H9 (cell line): ENCODE measurements at regions not wholly inside any gene's neighbourhood (a gene's known extent, or its start where the extent isn't known, plus 50 kb on each side); places are given as distances from the start of the nearest gene placed in this dataset.
A peak's percentile ranks its signal among the peaks of the same experiment; 100 is the strongest.

Experiments used
- DNase-seq: peaks from one replicate; pipeline ENCODE4 v3.0.0-alpha.2; 2017
- H2AFZ ChIP-seq: one replicate; pipeline ENCODE4 v1.6.1; 2013; ENCODE audit warnings: mild to moderate bottlenecking, low read length, control low read depth, moderate library complexity
- H2AK5ac ChIP-seq: 2 replicates; pipeline ENCODE4 v1.6.1; 2013; ENCODE audit warnings: low read length, control low read depth, mixed read lengths; ENCODE audit not compliant: insufficient read length
- H2BK120ac ChIP-seq: one replicate; pipeline ENCODE4 v1.6.1; 2013; ENCODE audit warnings: low read depth, mild to moderate bottlenecking, low read length, control low read depth, inconsistent platforms; ENCODE audit not compliant: poor library complexity, severe bottlenecking
- H2BK12ac ChIP-seq: 2 replicates; pipeline ENCODE4 v1.6.1; 2013; ENCODE audit warnings: low read length, control low read depth, mixed read lengths, low read depth; ENCODE audit not compliant: insufficient read length
- H2BK15ac ChIP-seq: 2 replicates; pipeline ENCODE4 v1.6.1; 2013; ENCODE audit warnings: low read depth, low read length, control low read depth
- H2BK20ac ChIP-seq: one replicate; pipeline ENCODE4 v1.6.1; 2013; ENCODE audit warnings: low read depth, mild to moderate bottlenecking, low read length, control low read depth, inconsistent platforms; ENCODE audit not compliant: poor library complexity, severe bottlenecking
- H2BK5ac ChIP-seq: 2 replicates; pipeline ENCODE4 v1.6.1; 2013; ENCODE audit warnings: low read length, control low read depth, mixed read lengths; ENCODE audit not compliant: insufficient read length
- H3K14ac ChIP-seq: 2 replicates; pipeline ENCODE4 v1.6.1; 2013; ENCODE audit warnings: low read length, control low read depth; ENCODE audit not compliant: insufficient read depth
- H3K18ac ChIP-seq: 2 replicates; pipeline ENCODE4 v1.6.1; 2013; ENCODE audit warnings: low read depth, mild to moderate bottlenecking, mixed read lengths, low read length, control low read depth; ENCODE audit not compliant: insufficient read length
- H3K23ac ChIP-seq: 2 replicates; pipeline ENCODE4 v1.6.1; 2013; ENCODE audit warnings: low read length, control low read depth, mixed read lengths, low read depth; ENCODE audit not compliant: insufficient read length
- H3K23me2 ChIP-seq: 2 replicates; pipeline ENCODE4 v1.6.1; 2013; ENCODE audit warnings: low read depth, mild to moderate bottlenecking, mixed read lengths, low read length, control low read depth; ENCODE audit not compliant: insufficient read length, poor library complexity, severe bottlenecking
- H3K27ac ChIP-seq: 2 replicates; pipeline ENCODE4 v1.5.1; 2013; ENCODE audit warnings: low read length, control low read depth, mixed read lengths, low read depth; ENCODE audit not compliant: insufficient read length
- H3K27me3 ChIP-seq: 2 replicates; pipeline ENCODE4 v1.6.1; 2013; ENCODE audit warnings: low read length, control low read depth, inconsistent platforms; ENCODE audit not compliant: insufficient read depth
- H3K4ac ChIP-seq: 2 replicates; pipeline ENCODE4 v1.6.1; 2013; ENCODE audit warnings: low read depth, mild to moderate bottlenecking, control low read depth, inconsistent platforms, low read length, moderate library complexity
- H3K4me1 ChIP-seq: 2 replicates; pipeline ENCODE4 v1.6.1; 2013; ENCODE audit warnings: low read length, control low read depth, inconsistent platforms; ENCODE audit not compliant: insufficient read depth
- H3K4me2 ChIP-seq: 2 replicates; pipeline ENCODE4 v1.6.1; 2013; ENCODE audit warnings: low read length, control low read depth, mixed read lengths; ENCODE audit not compliant: insufficient read length, insufficient read depth
- H3K56ac ChIP-seq: 2 replicates; pipeline ENCODE4 v1.6.1; 2013; ENCODE audit warnings: low read depth, mild to moderate bottlenecking, mixed read lengths, low read length, control low read depth; ENCODE audit not compliant: insufficient read length
- H3K79me1 ChIP-seq: 2 replicates; pipeline ENCODE4 v1.6.1; 2013; ENCODE audit warnings: low read depth, mild to moderate bottlenecking, moderate library complexity, low read length, control low read depth, inconsistent platforms; ENCODE audit not compliant: insufficient read depth, poor library complexity, severe bottlenecking
- H3K79me2 ChIP-seq: 2 replicates; pipeline ENCODE4 v1.6.1; 2013; ENCODE audit warnings: low read length, control low read depth, inconsistent platforms; ENCODE audit not compliant: insufficient read depth
- H3K9ac ChIP-seq: 2 replicates; pipeline ENCODE4 v1.6.1; 2013; ENCODE audit warnings: low read length, control low read depth, mixed read lengths; ENCODE audit not compliant: insufficient read length; ENCODE audit errors: extremely low read depth
- H3K9me3 ChIP-seq: one replicate; pipeline ENCODE4 v1.6.1; 2013; ENCODE audit warnings: low read depth, low read length, inconsistent platforms; ENCODE audit not compliant: control insufficient read depth
- H3T11ph ChIP-seq: one replicate; pipeline ENCODE4 v1.6.1; 2013; ENCODE audit warnings: mild to moderate bottlenecking, low read length, control low read depth, inconsistent platforms
- H4K20me1 ChIP-seq: one replicate; pipeline ENCODE4 v1.6.1; 2013; ENCODE audit not compliant: control insufficient read depth, insufficient read length, insufficient read depth
- H4K5ac ChIP-seq: 2 replicates; pipeline ENCODE4 v1.6.1; 2013; ENCODE audit warnings: low read depth, mild to moderate bottlenecking, mixed read lengths, low read length, control low read depth; ENCODE audit not compliant: insufficient read length
- H4K8ac ChIP-seq: replicated peaks from 2 replicates; pipeline ENCODE4 v1.6.1; 2013; ENCODE audit warnings: low read length, control low read depth, mixed read lengths, low read depth; ENCODE audit not compliant: insufficient read length
- H4K91ac ChIP-seq: 2 replicates; pipeline ENCODE4 v1.6.1; 2013; ENCODE audit warnings: low read depth, mild to moderate bottlenecking, moderate library complexity, mixed read lengths, low read length, control low read depth; ENCODE audit not compliant: insufficient read length
- H3K27ac Mint-ChIP-seq, 3 experiments: 2 replicates in 2 of 3; 3 replicates in 1 of 3; pipeline ENCODE4 v1.8.0; 2020 to 2021; ENCODE audit warnings: mixed read lengths in 3 of 3, mild to moderate bottlenecking in 1 of 3, moderate library complexity in 1 of 3
- H3K27me3 Mint-ChIP-seq: 2 replicates; pipeline ENCODE4 v1.8.0; 2021; ENCODE audit warnings: low read depth, mild to moderate bottlenecking, moderate library complexity, mixed read lengths
- H3K36me3 Mint-ChIP-seq, 3 experiments: 2 replicates in 2 of 3; 3 replicates in 1 of 3; pipeline ENCODE4 v1.8.0; 2020 to 2021; ENCODE audit warnings: low read depth in 3 of 3, mixed read lengths in 3 of 3; ENCODE audit not compliant: insufficient read depth in 1 of 3
- H3K4me1 Mint-ChIP-seq, 2 experiments: 2 replicates each; pipeline ENCODE4 v1.8.0; 2020; ENCODE audit warnings: mixed read lengths in 2 of 2
- H3K4me3 Mint-ChIP-seq, 2 experiments: 2 replicates in 1 of 2; 3 replicates in 1 of 2; pipeline ENCODE4 v1.8.0; 2020 to 2021; ENCODE audit warnings: mild to moderate bottlenecking in 2 of 2, mixed read lengths in 2 of 2, moderate library complexity in 1 of 2
- H3K9me3 Mint-ChIP-seq, 2 experiments: 2 replicates in 1 of 2; 3 replicates in 1 of 2; pipeline ENCODE4 v1.8.0; 2020; ENCODE audit warnings: mild to moderate bottlenecking in 2 of 2, mixed read lengths in 2 of 2, moderate library complexity in 1 of 2
- CTCF ChIP-seq: fragments of 200-600 bp; sonication (generic); conservative IDR thresholded peaks from 3 replicates; pipeline ENCODE4 v1.8.0; 2021; ENCODE audit warnings: antibody characterized with exemption, mild to moderate bottlenecking
- WGBS: extraction: QIAGEN DNeasy Blood & Tissue Kit; methylation state at CpG from one replicate; pipeline ENCODE4 v1.1.7; 2013; ENCODE audit warnings: missing lambda C conversion rate, low lambda C conversion rate, mixed read lengths; ENCODE audit not compliant: insufficient read length; ENCODE audit errors: extremely low coverage; 5-methylcytosine and 5-hydroxymethylcytosine counted together

GRCh38 chr7:67393903-67394302, 397.3 kb downstream of the TYW1 start:
- H3K27me3 ChIP-seq: no peaks in the 10 kb centered on the region
- DNase-seq: no peak
- peaks cover 2% of the 10 kb centered on the region; the same call in 1 of the 2 replicates for H3K4me1 ChIP-seq
- H3K56ac ChIP-seq: no peak overlapping the region
- no peak overlapping the region for H4K91ac ChIP-seq
- H3K9me3 ChIP-seq: no peaks in the 10 kb centered on the region
- no peak overlapping the region for H3K27ac ChIP-seq
- H2BK12ac ChIP-seq: no peak overlapping the region
- no peak overlapping the region for H3K4ac ChIP-seq
- H3K36me3 Mint-ChIP-seq: peaks cover 2 to 19% (median 2%) of the 10 kb centered on the region in 3 experiments; a peak in 4 of 7 replicates
- no peak overlapping the region for H2AK5ac ChIP-seq
- peaks cover 5% of the 10 kb centered on the region for H3K23me2 ChIP-seq
- no peak overlapping the region for H2BK20ac ChIP-seq
- peak overlapping the region; percentile 53; the same call in 1 of the 2 replicates for H3K14ac ChIP-seq
- peak overlapping the region; percentile 55 for H3K4me2 ChIP-seq
- H3T11ph ChIP-seq: no peak overlapping the region
- no peak overlapping the region for H2AFZ ChIP-seq
- H3K27me3 Mint-ChIP-seq: no peaks in the 10 kb centered on the region
- no CpG with 5 or more reads among the region's 1 CpG for WGBS
- H2BK15ac ChIP-seq: no peak overlapping the region
- H2BK5ac ChIP-seq: no peak overlapping the region
- H3K23ac ChIP-seq: no peak overlapping the region
- no peak overlapping the region for H4K8ac ChIP-seq
- H3K9ac ChIP-seq: no peak overlapping the region
- no peak overlapping the region for H4K5ac ChIP-seq
- no peaks in the 10 kb centered on the region for H3K79me1 ChIP-seq
- H3K79me2 ChIP-seq: no peaks in the 10 kb centered on the region; the same call in 1 of the 2 replicates
- H3K4me3 Mint-ChIP-seq: no peak overlapping the region
- peak overlapping the region; percentile 7 for H3K18ac ChIP-seq
- H3K27ac Mint-ChIP-seq: peak overlapping the region in 1 of 3 experiments; percentile 65; a peak in 1 of 7 replicates
- H3K9me3 Mint-ChIP-seq: peaks cover 6 to 12% of the 10 kb centered on the region in 2 experiments; a peak in 4 of 5 replicates
- no peaks in the 10 kb centered on the region for H4K20me1 ChIP-seq
- no peak for TF ChIP-seq CTCF
- H2BK120ac ChIP-seq: no peak overlapping the region
- peaks cover 23 to 38% of the 10 kb centered on the region in 2 experiments for H3K4me1 Mint-ChIP-seq
